HepG2 (cell line): ENCODE measurements at regions not wholly inside any gene's neighbourhood (a gene's known extent, or its start where the extent isn't known, plus 50 kb on each side); places are given as distances from the start of the nearest gene placed in this dataset.

Source experiments
- EZH2 ChIP-seq: conservative IDR thresholded peaks from 2 replicates; pipeline ENCODE4 v1.6.1; 2012; ENCODE audit warnings: mild to moderate bottlenecking, low read depth, low read length, moderate library complexity
- HDAC1 ChIP-seq: sonication (generic); formaldehyde crosslinking; IDR thresholded peaks from 2 replicates; pipeline ENCODE4 v1.5.1; 2020; ENCODE audit warnings: mild to moderate bottlenecking, missing genetic modification reagents
- HMG20A ChIP-seq: IDR thresholded peaks from 2 replicates; pipeline ENCODE4 v1.6.1; 2016; ENCODE audit warnings: borderline replicate concordance
- MEF2D ChIP-seq: sonication (generic); formaldehyde crosslinking; IDR thresholded peaks from 2 replicates; pipeline ENCODE4 v1.5.1; 2020; ENCODE audit warnings: mild to moderate bottlenecking, missing genetic modification reagents
- SRSF9 ChIP-seq: fragments of 200-400 bp; formaldehyde crosslinking; IDR thresholded peaks from 2 replicates; pipeline ENCODE4 v1.6.1; 2018; ENCODE audit warnings: borderline replicate concordance, mild to moderate bottlenecking, low read depth, low read length; ENCODE audit not compliant: insufficient read depth, poor library complexity, severe bottlenecking
- TAF1 ChIP-seq: sonication (generic); formaldehyde crosslinking; IDR thresholded peaks from 2 replicates; pipeline ENCODE4 v1.4.0; 2020; ENCODE audit warnings: missing genetic modification reagents
- YEATS4 ChIP-seq: sonication (generic); formaldehyde crosslinking; IDR thresholded peaks from 2 replicates; pipeline ENCODE4 v1.4.0; 2020; ENCODE audit warnings: missing genetic modification reagents, borderline replicate concordance
- ZNF274 ChIP-seq: sonication (generic); formaldehyde crosslinking; IDR thresholded peaks from 2 replicates; pipeline ENCODE4 v1.5.1; 2020; ENCODE audit warnings: mild to moderate bottlenecking, missing genetic modification reagents
- ZNF510 ChIP-seq: sonication (generic); formaldehyde crosslinking; IDR thresholded peaks from 2 replicates; pipeline ENCODE4 v1.4.0; 2020; ENCODE audit warnings: low read depth, mild to moderate bottlenecking, missing genetic modification reagents
- TF ChIP-seq, protein P1 (sequence below): sonication (generic); formaldehyde crosslinking; IDR thresholded peaks from 2 replicates; pipeline ENCODE4 v1.8.1; 2023; ENCODE audit warnings: missing genetic modification reagents, inconsistent platforms, borderline replicate concordance
- TF ChIP-seq, protein P2 (sequence below): sonication (generic); formaldehyde crosslinking; IDR thresholded peaks from 2 replicates; pipeline ENCODE4 v1.5.0; 2020; ENCODE audit warnings: mild to moderate bottlenecking, missing genetic modification reagents, moderate library complexity

DNA sequence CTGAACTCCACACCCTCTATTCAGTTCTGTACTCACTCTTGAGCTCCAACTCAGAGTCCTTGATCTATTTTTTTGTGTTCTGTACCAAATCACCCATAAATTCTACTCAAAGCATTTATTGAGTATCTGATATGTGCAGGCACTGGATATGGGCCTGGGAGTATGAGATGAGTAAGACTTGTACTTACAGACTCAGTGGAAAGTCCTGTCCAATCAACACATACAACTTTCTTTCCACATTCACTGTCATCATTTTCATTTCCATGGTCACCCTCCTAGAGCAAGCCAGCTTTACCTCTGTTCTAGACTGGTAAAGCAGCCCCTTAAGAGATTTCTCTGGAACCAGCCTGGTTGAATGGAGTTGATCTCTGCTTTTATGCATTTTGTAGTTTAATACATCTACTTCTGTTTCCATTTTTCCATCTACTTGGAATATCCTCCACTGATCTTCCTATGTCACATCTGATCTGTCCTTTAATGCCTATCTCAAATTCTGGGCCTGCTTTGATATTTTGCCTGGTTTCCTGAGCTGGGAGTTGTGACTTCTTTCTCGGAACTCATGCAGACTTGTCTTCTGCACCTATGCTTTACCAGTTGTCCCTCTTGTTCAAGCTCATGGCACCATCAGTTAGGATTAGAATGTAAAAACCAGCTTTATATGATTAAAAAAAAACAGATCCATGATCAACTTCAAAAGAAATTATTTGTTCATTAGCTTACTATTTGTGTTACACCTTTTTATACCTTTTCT is 96.9 kb upstream of the GLS start:
- no peak for TF ChIP-seq ZNF510 (CRISPR knock-in tag)
- TF ChIP-seq YEATS4 = no peak
- TF ChIP-seq, protein P1, sequence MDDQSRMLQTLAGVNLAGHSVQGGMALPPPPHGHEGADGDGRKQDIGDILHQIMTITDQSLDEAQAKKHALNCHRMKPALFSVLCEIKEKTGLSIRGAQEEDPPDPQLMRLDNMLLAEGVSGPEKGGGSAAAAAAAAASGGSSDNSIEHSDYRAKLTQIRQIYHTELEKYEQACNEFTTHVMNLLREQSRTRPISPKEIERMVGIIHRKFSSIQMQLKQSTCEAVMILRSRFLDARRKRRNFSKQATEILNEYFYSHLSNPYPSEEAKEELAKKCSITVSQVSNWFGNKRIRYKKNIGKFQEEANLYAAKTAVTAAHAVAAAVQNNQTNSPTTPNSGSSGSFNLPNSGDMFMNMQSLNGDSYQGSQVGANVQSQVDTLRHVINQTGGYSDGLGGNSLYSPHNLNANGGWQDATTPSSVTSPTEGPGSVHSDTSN (CRISPR knock-in tag) = no peak
- no peak for TF ChIP-seq TAF1
- no peak for TF ChIP-seq ZNF274 (CRISPR knock-in tag)
- no peak for TF ChIP-seq HDAC1 (CRISPR knock-in tag)
- no peak for TF ChIP-seq MEF2D (CRISPR knock-in tag)
- no peak for TF ChIP-seq HMG20A (CRISPR knock-in tag)
- TF ChIP-seq, protein P2, sequence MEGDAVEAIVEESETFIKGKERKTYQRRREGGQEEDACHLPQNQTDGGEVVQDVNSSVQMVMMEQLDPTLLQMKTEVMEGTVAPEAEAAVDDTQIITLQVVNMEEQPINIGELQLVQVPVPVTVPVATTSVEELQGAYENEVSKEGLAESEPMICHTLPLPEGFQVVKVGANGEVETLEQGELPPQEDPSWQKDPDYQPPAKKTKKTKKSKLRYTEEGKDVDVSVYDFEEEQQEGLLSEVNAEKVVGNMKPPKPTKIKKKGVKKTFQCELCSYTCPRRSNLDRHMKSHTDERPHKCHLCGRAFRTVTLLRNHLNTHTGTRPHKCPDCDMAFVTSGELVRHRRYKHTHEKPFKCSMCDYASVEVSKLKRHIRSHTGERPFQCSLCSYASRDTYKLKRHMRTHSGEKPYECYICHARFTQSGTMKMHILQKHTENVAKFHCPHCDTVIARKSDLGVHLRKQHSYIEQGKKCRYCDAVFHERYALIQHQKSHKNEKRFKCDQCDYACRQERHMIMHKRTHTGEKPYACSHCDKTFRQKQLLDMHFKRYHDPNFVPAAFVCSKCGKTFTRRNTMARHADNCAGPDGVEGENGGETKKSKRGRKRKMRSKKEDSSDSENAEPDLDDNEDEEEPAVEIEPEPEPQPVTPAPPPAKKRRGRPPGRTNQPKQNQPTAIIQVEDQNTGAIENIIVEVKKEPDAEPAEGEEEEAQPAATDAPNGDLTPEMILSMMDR = no peak
- TF ChIP-seq SRSF9 = no peak
- TF ChIP-seq EZH2 = no peak
